ENCODE measurements at regions not wholly inside any gene's neighbourhood (a gene's known extent, or its start where the extent isn't known, plus 50 kb on each side); places are given as distances from the start of the nearest gene placed in this dataset.

GRCh38 chr5:145105384-145105783, 729.8 kb downstream of the PRELID2 start:
- no peaks in the 10 kb centered on the region for H3K9me3 Mint-ChIP-seq (ENCODE audit: low read depth, unreplicated experiment)
- H3K36me3 Mint-ChIP-seq (ENCODE audit: insufficient read depth, unreplicated experiment), result no peaks in the 10 kb centered on the region
- no peak overlapping the region for H3K27ac Mint-ChIP-seq (ENCODE audit: unreplicated experiment)

GRCh38 chr5:145104106-145104505, 731.0 kb downstream of the PRELID2 start:
- Mint-ChIP-seq H3K4me3 (ENCODE audit: low read depth, unreplicated experiment) (no peak overlapping the region), H3K9me3 (ENCODE audit: low read depth, unreplicated experiment) (no peaks in the 10 kb centered on the region), H3K36me3 (ENCODE audit: insufficient read depth, unreplicated experiment) (no peaks in the 10 kb centered on the region), H3K4me1 (ENCODE audit: low read depth, unreplicated experiment) (no peaks in the 10 kb centered on the region), H3K27me3 (ENCODE audit: unreplicated experiment) (no peaks in the 10 kb centered on the region), H3K27ac (ENCODE audit: unreplicated experiment) (no peak overlapping the region)
- DNase-seq, result no peak
- CTCF ChIA-PET, result no interaction called here
- no TSS peak for BruUV-seq (replicated peaks)
- TF ChIP-seq CTCF (IDR thresholded peaks at IDR 0.05; ENCODE audit: unreplicated experiment), result no peak
- intact Hi-C loops (cut with micrococcal nuclease; ENCODE audit: unreplicated experiment), result no loop called here

More at GRCh38 chr5:145105384-145105783, 729.8 kb downstream of the PRELID2 start:
- DNase-seq, result no peak
- BruUV-seq (replicated peaks), result no TSS peak
- no peaks in the 10 kb centered on the region for H3K4me1 Mint-ChIP-seq (ENCODE audit: low read depth, unreplicated experiment)
- H3K27me3 Mint-ChIP-seq (ENCODE audit: unreplicated experiment), result no peaks in the 10 kb centered on the region
- CTCF ChIA-PET, result no interaction called here
- intact Hi-C loops (cut with micrococcal nuclease; ENCODE audit: unreplicated experiment), result no loop called here
- no peak overlapping the region for H3K4me3 Mint-ChIP-seq (ENCODE audit: low read depth, unreplicated experiment)
- no peak for TF ChIP-seq CTCF (IDR thresholded peaks at IDR 0.05; ENCODE audit: unreplicated experiment)

- intact Hi-C loops (cut with micrococcal nuclease; ENCODE audit: unreplicated experiment), result no loop called here
- H3K4me1 Mint-ChIP-seq (ENCODE audit: low read depth, unreplicated experiment), result no peaks in the 10 kb centered on the region
Measured at GRCh38 chr5:145101246-145101645, 733.9 kb downstream of the PRELID2 start.

GRCh38 chr5:145090115-145090514, 745.0 kb downstream of the PRELID2 start:
- Mint-ChIP-seq H3K4me3 (ENCODE audit: low read depth, unreplicated experiment) (no peak overlapping the region), H3K9me3 (ENCODE audit: low read depth, unreplicated experiment) (no peaks in the 10 kb centered on the region), H3K27me3 (ENCODE audit: unreplicated experiment) (no peaks in the 10 kb centered on the region), H3K4me1 (ENCODE audit: low read depth, unreplicated experiment) (no peaks in the 10 kb centered on the region), H3K27ac (ENCODE audit: unreplicated experiment) (no peak overlapping the region), H3K36me3 (ENCODE audit: insufficient read depth, unreplicated experiment) (no peaks in the 10 kb centered on the region)
- DNase-seq, result no peak
- intact Hi-C loops (cut with micrococcal nuclease; ENCODE audit: unreplicated experiment), result no loop called here
- TF ChIP-seq CTCF (IDR thresholded peaks at IDR 0.05; ENCODE audit: unreplicated experiment), result no peak
- CTCF ChIA-PET, result no interaction called here
- BruUV-seq (replicated peaks), result no TSS peak

More at GRCh38 chr5:145101246-145101645, 733.9 kb downstream of the PRELID2 start:
- no TSS peak for BruUV-seq (replicated peaks)
- Mint-ChIP-seq H3K9me3 (ENCODE audit: low read depth, unreplicated experiment) (peaks cover 5% of the 10 kb centered on the region), H3K27ac (ENCODE audit: unreplicated experiment) (no peak overlapping the region), H3K27me3 (ENCODE audit: unreplicated experiment) (no peaks in the 10 kb centered on the region), H3K36me3 (ENCODE audit: insufficient read depth, unreplicated experiment) (no peaks in the 10 kb centered on the region), H3K4me3 (ENCODE audit: low read depth, unreplicated experiment) (no peak overlapping the region)
- CTCF ChIA-PET, result no interaction called here
- no peak for TF ChIP-seq CTCF (IDR thresholded peaks at IDR 0.05; ENCODE audit: unreplicated experiment)
- no peak for DNase-seq
